GM23338 (cell line): ENCODE measurements at regions not wholly inside any gene's neighbourhood (a gene's known extent, or its start where the extent isn't known, plus 50 kb on each side); places are given as distances from the start of the nearest gene placed in this dataset.

Source experiments
- ATAC-seq: fragments of 200-7000 bp; cut with Tn5 transposase; 3 replicates; pipeline ENCODE4 v1.9.1; 2020
- DNase-seq: peaks from one replicate; pipeline ENCODE4 v3.0.0-alpha.2; 2015; ENCODE audit warnings: low spot score
- H2AFZ ChIP-seq: fragments of 200-600 bp; sonication (generic); 2 replicates; pipeline ENCODE4 v1.8.0; 2016; ENCODE audit warnings: antibody characterized with exemption, mild to moderate bottlenecking, moderate library complexity
- H3F3A ChIP-seq: fragments of 200-600 bp; sonication (generic); replicated peaks from 2 replicates; pipeline ENCODE4 v1.8.0; 2017; ENCODE audit warnings: antibody characterized with exemption, mixed run types, low read depth
- H3K27ac ChIP-seq: fragments of 200-600 bp; sonication (generic); 2 replicates; pipeline ENCODE4 v1.6.1; 2016; ENCODE audit warnings: low read depth
- H3K27me3 ChIP-seq: fragments of 200-600 bp; sonication (generic); 2 replicates; pipeline ENCODE4 v1.8.0; 2016; ENCODE audit warnings: mild to moderate bottlenecking, mixed run types, moderate library complexity; ENCODE audit not compliant: insufficient read depth
- H3K36me3 ChIP-seq: fragments of 200-600 bp; sonication (generic); 2 replicates; pipeline ENCODE4 v1.8.0; 2016; ENCODE audit warnings: mild to moderate bottlenecking; ENCODE audit not compliant: insufficient read depth
- H3K4me1 ChIP-seq: fragments of 200-600 bp; sonication (generic); 2 replicates; pipeline ENCODE4 v1.8.0; 2016; ENCODE audit warnings: mild to moderate bottlenecking, moderate library complexity; ENCODE audit not compliant: insufficient read depth
- H3K4me2 ChIP-seq: fragments of 200-600 bp; sonication (generic); 2 replicates; pipeline ENCODE4 v1.7.1; 2017; ENCODE audit warnings: mixed run types
- H3K4me3 ChIP-seq: fragments of 200-600 bp; sonication (generic); 2 replicates; pipeline ENCODE4 v1.6.1; 2016; ENCODE audit warnings: mixed run types
- H3K79me2 ChIP-seq: fragments of 200-600 bp; sonication (generic); replicated peaks from 2 replicates; pipeline ENCODE4 v1.8.0; 2017; ENCODE audit warnings: mild to moderate bottlenecking; ENCODE audit not compliant: insufficient read depth
- H3K9me2 ChIP-seq: fragments of 200-600 bp; sonication (generic); 2 replicates; pipeline ENCODE4 v1.8.0; 2017; ENCODE audit not compliant: insufficient read depth
- H4K20me1 ChIP-seq: fragments of 200-600 bp; sonication (generic); replicated peaks from 2 replicates; pipeline ENCODE4 v1.8.0; 2017; ENCODE audit warnings: mild to moderate bottlenecking; ENCODE audit not compliant: insufficient read depth
- H3K27ac Mint-ChIP-seq: 2 replicates; pipeline ENCODE4 v1.8.0; 2020; ENCODE audit warnings: inconsistent platforms, mild to moderate bottlenecking, moderate library complexity, mixed read lengths
- H3K27me3 Mint-ChIP-seq: 3 replicates; pipeline ENCODE4 v1.8.0; 2022; ENCODE audit warnings: low read depth, mild to moderate bottlenecking, moderate library complexity, mixed read lengths, inconsistent platforms; ENCODE audit not compliant: insufficient read depth, poor library complexity
- H3K36me3 Mint-ChIP-seq: 3 replicates; pipeline ENCODE4 v1.8.0; 2021; ENCODE audit warnings: low read depth, mild to moderate bottlenecking, inconsistent platforms, moderate library complexity, mixed read lengths
- H3K4me1 Mint-ChIP-seq: 3 replicates; pipeline ENCODE4 v1.8.0; 2020; ENCODE audit warnings: mild to moderate bottlenecking, inconsistent platforms, mixed read lengths
- H3K4me3 Mint-ChIP-seq: 3 replicates; pipeline ENCODE4 v1.8.0; 2021; ENCODE audit warnings: moderate library complexity, mild to moderate bottlenecking, inconsistent platforms, mixed read lengths
- H3K9me3 Mint-ChIP-seq: 3 replicates; pipeline ENCODE4 v1.8.0; 2020; ENCODE audit warnings: moderate library complexity, mild to moderate bottlenecking, inconsistent platforms, mixed read lengths
- CREB1 ChIP-seq: fragments of 250-450 bp; sonication (Bioruptor Pico); IDR thresholded peaks from 2 replicates; pipeline ENCODE4 v1.5.0; 2020; ENCODE audit warnings: low read depth, mild to moderate bottlenecking, moderate library complexity
- EZH2phosphoT487 ChIP-seq: fragments of 200-600 bp; sonication (generic); IDR thresholded peaks from one replicate; pipeline ENCODE4 v1.8.1; 2018; ENCODE audit warnings: antibody characterized with exemption; ENCODE audit not compliant: unreplicated experiment
- NANOG ChIP-seq: IDR thresholded peaks from 2 replicates; pipeline ENCODE4 v1.6.1; 2016; ENCODE audit warnings: antibody characterized with exemption, borderline replicate concordance
- STAT1 ChIP-seq: IDR thresholded peaks from one replicate; pipeline ENCODE4 v1.6.1; 2016; ENCODE audit warnings: antibody characterized with exemption; ENCODE audit not compliant: unreplicated experiment
- TF ChIP-seq, protein P1 (sequence below), 2 experiments: fragments of 200-600 bp in 1 of 2; sonication (generic) in 1 of 2; conservative IDR thresholded peaks; 2 replicates each; pipeline versions ENCODE4 v1.5.1 to v1.6.1; 2016 to 2017; ENCODE audit warnings: antibody characterized with exemption in 2 of 2, low read depth in 2 of 2, mild to moderate bottlenecking in 2 of 2, moderate library complexity in 1 of 2
- TF ChIP-seq, protein P2 (sequence below): IDR thresholded peaks from one replicate; pipeline ENCODE4 v1.6.1; 2018; ENCODE audit warnings: antibody characterized with exemption; ENCODE audit not compliant: unreplicated experiment
- TF ChIP-seq, protein P3 (sequence below): fragments of 250-450 bp; sonication (Bioruptor Pico); IDR thresholded peaks from 2 replicates; pipeline ENCODE4 v1.5.0; 2020; ENCODE audit warnings: mild to moderate bottlenecking, moderate library complexity
- TF ChIP-seq, protein P4 (sequence below): IDR thresholded peaks from 2 replicates; pipeline ENCODE4 v1.6.1; 2016; ENCODE audit warnings: antibody characterized with exemption

DNA sequence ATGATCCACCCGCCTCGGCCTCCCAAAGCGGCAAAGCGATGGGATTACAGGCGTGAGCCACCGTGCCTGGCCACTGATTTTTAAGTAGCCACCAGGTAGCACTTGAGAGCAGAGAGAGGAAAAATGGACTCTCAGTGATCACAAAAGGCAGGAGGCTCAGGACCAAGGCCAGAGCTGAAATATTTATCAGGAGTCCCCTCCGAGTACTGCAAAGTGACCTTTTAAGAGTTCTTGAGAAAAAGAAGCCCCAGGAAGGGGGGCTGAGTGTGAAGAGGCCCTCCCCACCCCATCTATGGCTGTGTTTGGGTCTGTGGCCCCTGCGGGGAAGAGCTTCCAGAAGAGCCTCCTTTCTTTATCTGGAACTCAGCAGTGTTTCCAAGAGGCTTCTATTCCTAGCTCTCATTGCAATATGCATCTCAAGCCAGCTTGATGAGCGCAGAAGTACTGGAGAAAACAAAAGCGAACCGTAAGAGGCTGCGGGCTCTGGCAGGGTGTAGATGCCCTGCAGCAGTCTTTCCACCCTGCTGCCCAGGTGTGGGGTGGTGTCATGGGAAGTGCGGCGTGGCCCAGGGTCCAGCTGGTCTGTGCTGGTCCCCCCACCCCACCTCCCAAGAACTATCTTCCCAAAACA is 75.5 kb upstream of the CDK20 start:
- DNase-seq, result no peak
- Histone ChIP-seq H2AFZ (0 out of 2 replicates have a peak overlapping the region, but pooled peaks have one; percentile 69), H3K9me2 (no peaks in the 10 kb centered on the region), H3K27ac (no peak overlapping the region), H3K27me3 (no peaks in the 10 kb centered on the region), H3K4me3 (no peak overlapping the region), H3K4me2 (no peak overlapping the region), H3F3A (no peaks in the 10 kb centered on the region), H3K4me1 (peaks cover 11% of the 10 kb centered on the region), H3K36me3 (peaks cover 2% of the 10 kb centered on the region; the same call in 1 of the 2 replicates), H4K20me1 (no peaks in the 10 kb centered on the region), H3K79me2 (no peaks in the 10 kb centered on the region)
- no peak overlapping the region for H3K27ac Mint-ChIP-seq
- H3K36me3 Mint-ChIP-seq, result peaks cover 14% of the 10 kb centered on the region
- peak; percentile 46 for ATAC-seq
- peaks cover 22% of the 10 kb centered on the region for H3K27me3 Mint-ChIP-seq
- H3K9me3 Mint-ChIP-seq, result peaks cover 18% of the 10 kb centered on the region
- TF ChIP-seq CREB1 (no peak), STAT1 (no peak), EZH2phosphoT487 (no peak)
- TF ChIP-seq, protein P1, sequence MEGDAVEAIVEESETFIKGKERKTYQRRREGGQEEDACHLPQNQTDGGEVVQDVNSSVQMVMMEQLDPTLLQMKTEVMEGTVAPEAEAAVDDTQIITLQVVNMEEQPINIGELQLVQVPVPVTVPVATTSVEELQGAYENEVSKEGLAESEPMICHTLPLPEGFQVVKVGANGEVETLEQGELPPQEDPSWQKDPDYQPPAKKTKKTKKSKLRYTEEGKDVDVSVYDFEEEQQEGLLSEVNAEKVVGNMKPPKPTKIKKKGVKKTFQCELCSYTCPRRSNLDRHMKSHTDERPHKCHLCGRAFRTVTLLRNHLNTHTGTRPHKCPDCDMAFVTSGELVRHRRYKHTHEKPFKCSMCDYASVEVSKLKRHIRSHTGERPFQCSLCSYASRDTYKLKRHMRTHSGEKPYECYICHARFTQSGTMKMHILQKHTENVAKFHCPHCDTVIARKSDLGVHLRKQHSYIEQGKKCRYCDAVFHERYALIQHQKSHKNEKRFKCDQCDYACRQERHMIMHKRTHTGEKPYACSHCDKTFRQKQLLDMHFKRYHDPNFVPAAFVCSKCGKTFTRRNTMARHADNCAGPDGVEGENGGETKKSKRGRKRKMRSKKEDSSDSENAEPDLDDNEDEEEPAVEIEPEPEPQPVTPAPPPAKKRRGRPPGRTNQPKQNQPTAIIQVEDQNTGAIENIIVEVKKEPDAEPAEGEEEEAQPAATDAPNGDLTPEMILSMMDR (conservative IDR thresholded peaks at IDR 0.05; ENCODE audit: low read depth in 2 of 2), result peak in 1 of 2 experiments; percentile 16; a peak in 1 of 4 replicates
- TF ChIP-seq, protein P2, sequence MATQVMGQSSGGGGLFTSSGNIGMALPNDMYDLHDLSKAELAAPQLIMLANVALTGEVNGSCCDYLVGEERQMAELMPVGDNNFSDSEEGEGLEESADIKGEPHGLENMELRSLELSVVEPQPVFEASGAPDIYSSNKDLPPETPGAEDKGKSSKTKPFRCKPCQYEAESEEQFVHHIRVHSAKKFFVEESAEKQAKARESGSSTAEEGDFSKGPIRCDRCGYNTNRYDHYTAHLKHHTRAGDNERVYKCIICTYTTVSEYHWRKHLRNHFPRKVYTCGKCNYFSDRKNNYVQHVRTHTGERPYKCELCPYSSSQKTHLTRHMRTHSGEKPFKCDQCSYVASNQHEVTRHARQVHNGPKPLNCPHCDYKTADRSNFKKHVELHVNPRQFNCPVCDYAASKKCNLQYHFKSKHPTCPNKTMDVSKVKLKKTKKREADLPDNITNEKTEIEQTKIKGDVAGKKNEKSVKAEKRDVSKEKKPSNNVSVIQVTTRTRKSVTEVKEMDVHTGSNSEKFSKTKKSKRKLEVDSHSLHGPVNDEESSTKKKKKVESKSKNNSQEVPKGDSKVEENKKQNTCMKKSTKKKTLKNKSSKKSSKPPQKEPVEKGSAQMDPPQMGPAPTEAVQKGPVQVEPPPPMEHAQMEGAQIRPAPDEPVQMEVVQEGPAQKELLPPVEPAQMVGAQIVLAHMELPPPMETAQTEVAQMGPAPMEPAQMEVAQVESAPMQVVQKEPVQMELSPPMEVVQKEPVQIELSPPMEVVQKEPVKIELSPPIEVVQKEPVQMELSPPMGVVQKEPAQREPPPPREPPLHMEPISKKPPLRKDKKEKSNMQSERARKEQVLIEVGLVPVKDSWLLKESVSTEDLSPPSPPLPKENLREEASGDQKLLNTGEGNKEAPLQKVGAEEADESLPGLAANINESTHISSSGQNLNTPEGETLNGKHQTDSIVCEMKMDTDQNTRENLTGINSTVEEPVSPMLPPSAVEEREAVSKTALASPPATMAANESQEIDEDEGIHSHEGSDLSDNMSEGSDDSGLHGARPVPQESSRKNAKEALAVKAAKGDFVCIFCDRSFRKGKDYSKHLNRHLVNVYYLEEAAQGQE, result peak; percentile 41
- peaks cover 25% of the 10 kb centered on the region for H3K4me1 Mint-ChIP-seq
- H3K4me3 Mint-ChIP-seq, result no peak overlapping the region

DNA sequence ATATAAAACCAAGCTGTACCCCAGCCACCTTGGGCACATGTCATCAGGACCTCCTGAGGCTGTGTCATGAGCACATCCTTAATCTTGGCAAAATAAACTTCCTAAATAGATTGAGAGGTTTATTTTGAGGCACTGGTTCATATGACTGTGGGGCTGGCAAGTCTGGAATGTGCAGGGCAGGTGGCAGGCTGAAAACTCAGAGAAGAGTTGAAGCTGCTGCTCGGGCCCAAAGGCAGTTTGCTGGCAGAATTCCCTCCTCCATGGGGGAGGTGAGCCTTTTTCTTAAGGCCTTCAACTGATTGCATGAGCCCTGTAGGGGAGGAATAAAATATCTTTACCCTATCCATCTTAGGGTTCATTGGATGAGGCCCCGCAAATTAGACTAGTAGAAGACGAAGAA is 72.2 kb upstream of the CDK20 start:
- Histone ChIP-seq H3K27me3 (no peaks in the 10 kb centered on the region), H3K9me2 (no peaks in the 10 kb centered on the region), H3K4me2 (peak overlapping the region; percentile 8; the same call in 1 of the 2 replicates), H4K20me1 (no peaks in the 10 kb centered on the region), H3K27ac (no peak overlapping the region), H3K36me3 (peaks cover 14% of the 10 kb centered on the region), H3K4me3 (no peak overlapping the region), H3K79me2 (no peaks in the 10 kb centered on the region), H3K4me1 (peaks cover 11% of the 10 kb centered on the region), H3F3A (no peaks in the 10 kb centered on the region), H2AFZ (0 out of 2 replicates have a peak overlapping the region, but pooled peaks have one; percentile 69)
- DNase-seq (no peak), ATAC-seq (peak; percentile 40)
- Mint-ChIP-seq H3K4me3 (no peak overlapping the region), H3K9me3 (peaks cover 51% of the 10 kb centered on the region), H3K4me1 (peaks cover 25% of the 10 kb centered on the region), H3K27ac (no peak overlapping the region), H3K36me3 (peaks cover 38% of the 10 kb centered on the region), H3K27me3 (peaks cover 25% of the 10 kb centered on the region)
- TF ChIP-seq NANOG (no peak), STAT1 (no peak), EZH2phosphoT487 (no peak)
- TF ChIP-seq, protein P3, sequence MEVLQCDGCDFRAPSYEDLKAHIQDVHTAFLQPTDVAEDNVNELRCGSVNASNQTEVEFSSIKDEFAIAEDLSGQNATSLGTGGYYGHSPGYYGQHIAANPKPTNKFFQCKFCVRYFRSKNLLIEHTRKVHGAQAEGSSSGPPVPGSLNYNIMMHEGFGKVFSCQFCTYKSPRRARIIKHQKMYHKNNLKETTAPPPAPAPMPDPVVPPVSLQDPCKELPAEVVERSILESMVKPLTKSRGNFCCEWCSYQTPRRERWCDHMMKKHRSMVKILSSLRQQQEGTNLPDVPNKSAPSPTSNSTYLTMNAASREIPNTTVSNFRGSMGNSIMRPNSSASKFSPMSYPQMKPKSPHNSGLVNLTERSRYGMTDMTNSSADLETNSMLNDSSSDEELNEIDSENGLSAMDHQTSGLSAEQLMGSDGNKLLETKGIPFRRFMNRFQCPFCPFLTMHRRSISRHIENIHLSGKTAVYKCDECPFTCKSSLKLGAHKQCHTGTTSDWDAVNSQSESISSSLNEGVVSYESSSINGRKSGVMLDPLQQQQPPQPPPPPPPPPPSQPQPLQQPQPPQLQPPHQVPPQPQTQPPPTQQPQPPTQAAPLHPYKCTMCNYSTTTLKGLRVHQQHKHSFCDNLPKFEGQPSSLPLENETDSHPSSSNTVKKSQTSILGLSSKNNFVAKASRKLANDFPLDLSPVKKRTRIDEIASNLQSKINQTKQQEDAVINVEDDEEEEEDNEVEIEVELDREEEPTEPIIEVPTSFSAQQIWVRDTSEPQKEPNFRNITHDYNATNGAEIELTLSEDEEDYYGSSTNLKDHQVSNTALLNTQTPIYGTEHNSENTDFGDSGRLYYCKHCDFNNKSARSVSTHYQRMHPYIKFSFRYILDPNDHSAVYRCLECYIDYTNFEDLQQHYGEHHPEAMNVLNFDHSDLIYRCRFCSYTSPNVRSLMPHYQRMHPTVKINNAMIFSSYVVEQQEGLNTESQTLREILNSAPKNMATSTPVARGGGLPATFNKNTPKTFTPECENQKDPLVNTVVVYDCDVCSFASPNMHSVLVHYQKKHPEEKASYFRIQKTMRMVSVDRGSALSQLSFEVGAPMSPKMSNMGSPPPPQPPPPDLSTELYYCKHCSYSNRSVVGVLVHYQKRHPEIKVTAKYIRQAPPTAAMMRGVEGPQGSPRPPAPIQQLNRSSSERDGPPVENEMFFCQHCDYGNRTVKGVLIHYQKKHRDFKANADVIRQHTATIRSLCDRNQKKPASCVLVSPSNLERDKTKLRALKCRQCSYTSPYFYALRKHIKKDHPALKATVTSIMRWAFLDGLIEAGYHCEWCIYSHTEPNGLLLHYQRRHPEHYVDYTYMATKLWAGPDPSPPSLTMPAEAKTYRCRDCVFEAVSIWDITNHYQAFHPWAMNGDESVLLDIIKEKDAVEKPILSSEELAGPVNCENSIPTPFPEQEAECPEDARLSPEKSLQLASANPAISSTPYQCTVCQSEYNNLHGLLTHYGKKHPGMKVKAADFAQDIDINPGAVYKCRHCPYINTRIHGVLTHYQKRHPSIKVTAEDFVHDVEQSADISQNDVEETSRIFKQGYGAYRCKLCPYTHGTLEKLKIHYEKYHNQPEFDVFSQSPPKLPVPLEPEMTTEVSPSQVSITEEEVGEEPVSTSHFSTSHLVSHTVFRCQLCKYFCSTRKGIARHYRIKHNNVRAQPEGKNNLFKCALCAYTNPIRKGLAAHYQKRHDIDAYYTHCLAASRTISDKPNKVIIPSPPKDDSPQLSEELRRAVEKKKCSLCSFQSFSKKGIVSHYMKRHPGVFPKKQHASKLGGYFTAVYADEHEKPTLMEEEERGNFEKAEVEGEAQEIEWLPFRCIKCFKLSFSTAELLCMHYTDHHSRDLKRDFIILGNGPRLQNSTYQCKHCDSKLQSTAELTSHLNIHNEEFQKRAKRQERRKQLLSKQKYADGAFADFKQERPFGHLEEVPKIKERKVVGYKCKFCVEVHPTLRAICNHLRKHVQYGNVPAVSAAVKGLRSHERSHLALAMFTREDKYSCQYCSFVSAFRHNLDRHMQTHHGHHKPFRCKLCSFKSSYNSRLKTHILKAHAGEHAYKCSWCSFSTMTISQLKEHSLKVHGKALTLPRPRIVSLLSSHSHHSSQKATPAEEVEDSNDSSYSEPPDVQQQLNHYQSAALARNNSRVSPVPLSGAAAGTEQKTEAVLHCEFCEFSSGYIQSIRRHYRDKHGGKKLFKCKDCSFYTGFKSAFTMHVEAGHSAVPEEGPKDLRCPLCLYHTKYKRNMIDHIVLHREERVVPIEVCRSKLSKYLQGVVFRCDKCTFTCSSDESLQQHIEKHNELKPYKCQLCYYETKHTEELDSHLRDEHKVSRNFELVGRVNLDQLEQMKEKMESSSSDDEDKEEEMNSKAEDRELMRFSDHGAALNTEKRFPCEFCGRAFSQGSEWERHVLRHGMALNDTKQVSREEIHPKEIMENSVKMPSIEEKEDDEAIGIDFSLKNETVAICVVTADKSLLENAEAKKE (CRISPR knock-in tag), result no peak
- TF ChIP-seq, protein P4, sequence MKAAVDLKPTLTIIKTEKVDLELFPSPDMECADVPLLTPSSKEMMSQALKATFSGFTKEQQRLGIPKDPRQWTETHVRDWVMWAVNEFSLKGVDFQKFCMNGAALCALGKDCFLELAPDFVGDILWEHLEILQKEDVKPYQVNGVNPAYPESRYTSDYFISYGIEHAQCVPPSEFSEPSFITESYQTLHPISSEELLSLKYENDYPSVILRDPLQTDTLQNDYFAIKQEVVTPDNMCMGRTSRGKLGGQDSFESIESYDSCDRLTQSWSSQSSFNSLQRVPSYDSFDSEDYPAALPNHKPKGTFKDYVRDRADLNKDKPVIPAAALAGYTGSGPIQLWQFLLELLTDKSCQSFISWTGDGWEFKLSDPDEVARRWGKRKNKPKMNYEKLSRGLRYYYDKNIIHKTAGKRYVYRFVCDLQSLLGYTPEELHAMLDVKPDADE, result no peak
